ENCODE measurements at regions not wholly inside any gene's neighbourhood (a gene's known extent, or its start where the extent isn't known, plus 50 kb on each side); places are given as distances from the start of the nearest gene placed in this dataset.

DNA sequence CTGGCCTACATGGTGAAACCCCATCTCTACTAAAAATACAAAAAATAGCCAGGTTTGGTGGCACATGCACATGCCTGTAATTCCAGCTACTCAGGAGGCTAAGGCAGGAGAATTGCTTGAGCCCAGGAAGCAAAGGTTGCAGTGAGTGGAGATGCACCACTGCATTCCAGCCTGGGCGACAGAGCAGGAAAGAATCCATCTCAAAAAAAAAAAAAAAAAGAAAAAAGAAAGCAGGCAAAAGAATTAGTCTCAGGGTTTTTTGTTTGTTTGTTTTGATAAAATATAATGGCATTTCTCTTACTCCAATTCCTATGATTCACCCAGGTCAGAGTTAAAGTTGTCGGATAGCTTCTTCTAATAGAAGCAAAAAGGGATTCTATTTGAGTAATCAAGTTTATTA is 67.0 kb upstream of the ATG10 start:
- no peak for TF ChIP-seq FOXM1 (IDR thresholded peaks at IDR 0.05; ENCODE audit: low read depth)
- TF ChIP-seq FOSL2 (IDR thresholded peaks at IDR 0.05; ENCODE audit: borderline replicate concordance, low read depth): no peak
- TF ChIP-seq FOXJ3 (CRISPR knock-in tag; IDR thresholded peaks at IDR 0.05): no peak
- TF ChIP-seq YY1 (IDR thresholded peaks at IDR 0.05; ENCODE audit: low read depth): no peak
- no peak for TF ChIP-seq CHD2 (IDR thresholded peaks at IDR 0.05; ENCODE audit: low read length, partially characterized antibody)
- no peak for TF ChIP-seq TCF12 (IDR thresholded peaks at IDR 0.05)
- TF ChIP-seq SIN3A (IDR thresholded peaks at IDR 0.05; ENCODE audit: borderline replicate concordance, low read depth, low read length): no peak
- TF ChIP-seq MXI1 (IDR thresholded peaks at IDR 0.05; ENCODE audit: low read depth, low read length): no peak
- TF ChIP-seq, protein P1, sequence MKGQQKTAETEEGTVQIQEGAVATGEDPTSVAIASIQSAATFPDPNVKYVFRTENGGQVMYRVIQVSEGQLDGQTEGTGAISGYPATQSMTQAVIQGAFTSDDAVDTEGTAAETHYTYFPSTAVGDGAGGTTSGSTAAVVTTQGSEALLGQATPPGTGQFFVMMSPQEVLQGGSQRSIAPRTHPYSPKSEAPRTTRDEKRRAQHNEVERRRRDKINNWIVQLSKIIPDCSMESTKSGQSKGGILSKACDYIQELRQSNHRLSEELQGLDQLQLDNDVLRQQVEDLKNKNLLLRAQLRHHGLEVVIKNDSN (IDR thresholded peaks at IDR 0.05; ENCODE audit: borderline replicate concordance, low read depth): no peak
- TF ChIP-seq, protein P2, sequence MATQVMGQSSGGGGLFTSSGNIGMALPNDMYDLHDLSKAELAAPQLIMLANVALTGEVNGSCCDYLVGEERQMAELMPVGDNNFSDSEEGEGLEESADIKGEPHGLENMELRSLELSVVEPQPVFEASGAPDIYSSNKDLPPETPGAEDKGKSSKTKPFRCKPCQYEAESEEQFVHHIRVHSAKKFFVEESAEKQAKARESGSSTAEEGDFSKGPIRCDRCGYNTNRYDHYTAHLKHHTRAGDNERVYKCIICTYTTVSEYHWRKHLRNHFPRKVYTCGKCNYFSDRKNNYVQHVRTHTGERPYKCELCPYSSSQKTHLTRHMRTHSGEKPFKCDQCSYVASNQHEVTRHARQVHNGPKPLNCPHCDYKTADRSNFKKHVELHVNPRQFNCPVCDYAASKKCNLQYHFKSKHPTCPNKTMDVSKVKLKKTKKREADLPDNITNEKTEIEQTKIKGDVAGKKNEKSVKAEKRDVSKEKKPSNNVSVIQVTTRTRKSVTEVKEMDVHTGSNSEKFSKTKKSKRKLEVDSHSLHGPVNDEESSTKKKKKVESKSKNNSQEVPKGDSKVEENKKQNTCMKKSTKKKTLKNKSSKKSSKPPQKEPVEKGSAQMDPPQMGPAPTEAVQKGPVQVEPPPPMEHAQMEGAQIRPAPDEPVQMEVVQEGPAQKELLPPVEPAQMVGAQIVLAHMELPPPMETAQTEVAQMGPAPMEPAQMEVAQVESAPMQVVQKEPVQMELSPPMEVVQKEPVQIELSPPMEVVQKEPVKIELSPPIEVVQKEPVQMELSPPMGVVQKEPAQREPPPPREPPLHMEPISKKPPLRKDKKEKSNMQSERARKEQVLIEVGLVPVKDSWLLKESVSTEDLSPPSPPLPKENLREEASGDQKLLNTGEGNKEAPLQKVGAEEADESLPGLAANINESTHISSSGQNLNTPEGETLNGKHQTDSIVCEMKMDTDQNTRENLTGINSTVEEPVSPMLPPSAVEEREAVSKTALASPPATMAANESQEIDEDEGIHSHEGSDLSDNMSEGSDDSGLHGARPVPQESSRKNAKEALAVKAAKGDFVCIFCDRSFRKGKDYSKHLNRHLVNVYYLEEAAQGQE (IDR thresholded peaks at IDR 0.05; ENCODE audit: low read depth, low read length): no peak
- TF ChIP-seq RAD21 (IDR thresholded peaks at IDR 0.05; ENCODE audit: low read length): no peak
- TF ChIP-seq MEF2A (IDR thresholded peaks at IDR 0.05; ENCODE audit: borderline replicate concordance, low read depth): no peak
- no peak for TF ChIP-seq TAF1 (IDR thresholded peaks at IDR 0.05; ENCODE audit: borderline replicate concordance, low read depth, low read length)
- no peak for TF ChIP-seq SMC3 (IDR thresholded peaks at IDR 0.05; ENCODE audit: low read depth, low read length)
- TF ChIP-seq, protein P3, sequence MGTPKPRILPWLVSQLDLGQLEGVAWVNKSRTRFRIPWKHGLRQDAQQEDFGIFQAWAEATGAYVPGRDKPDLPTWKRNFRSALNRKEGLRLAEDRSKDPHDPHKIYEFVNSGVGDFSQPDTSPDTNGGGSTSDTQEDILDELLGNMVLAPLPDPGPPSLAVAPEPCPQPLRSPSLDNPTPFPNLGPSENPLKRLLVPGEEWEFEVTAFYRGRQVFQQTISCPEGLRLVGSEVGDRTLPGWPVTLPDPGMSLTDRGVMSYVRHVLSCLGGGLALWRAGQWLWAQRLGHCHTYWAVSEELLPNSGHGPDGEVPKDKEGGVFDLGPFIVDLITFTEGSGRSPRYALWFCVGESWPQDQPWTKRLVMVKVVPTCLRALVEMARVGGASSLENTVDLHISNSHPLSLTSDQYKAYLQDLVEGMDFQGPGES (IDR thresholded peaks at IDR 0.05; ENCODE audit: low read depth, low read length): no peak
- TF ChIP-seq NRF1 (IDR thresholded peaks at IDR 0.05; ENCODE audit: low read depth, low read length): no peak
- Histone ChIP-seq H3K36me3 (replicated peaks in 1 of 2; ENCODE audit: control insufficient read depth in 1 of 2, insufficient read depth in 2 of 2, low read length in 1 of 2) (no peaks in the 10 kb centered on the region), H3K4me2 (no peak overlapping the region), H3K9me3 (no peaks in the 10 kb centered on the region), H3K79me2 (ENCODE audit: insufficient read depth) (no peaks in the 10 kb centered on the region), H3K4me3 (ENCODE audit: low read depth in 2 of 2, low read length in 1 of 2) (no peak overlapping the region), H3K9ac (no peak overlapping the region), H3K27ac (ENCODE audit: low read depth in 2 of 2, low read length in 1 of 2) (no peak overlapping the region), H3K27me3 (ENCODE audit: insufficient read depth) (no peaks in the 10 kb centered on the region), H3K9me2 (no peaks in the 10 kb centered on the region), H2AFZ (ENCODE audit: low read depth) (no peak overlapping the region), H3F3A (replicated peaks; ENCODE audit: insufficient read depth) (no peaks in the 10 kb centered on the region), H4K20me1 (ENCODE audit: insufficient read depth) (no peaks in the 10 kb centered on the region), H3K4me1 (ENCODE audit: control insufficient read depth in 1 of 2, insufficient read depth in 2 of 2, low read depth in 1 of 2, low read length in 1 of 2) (no peaks in the 10 kb centered on the region; a peak in 1 of 4 replicates)
- POLR2A ChIA-PET: no interaction called here
- CTCF ChIA-PET: interaction anchor here (1.9 kb wide), 1 partner anchor 18 kb away, joined by 5 read pairs; no protein-coding TSS in a partner anchor
- 93% methylated on average over 2 of the region's 2 CpGs for WGBS (ENCODE audit: low lambda C conversion rate)
- no peak for DNase-seq

Data from SK-N-SH (cell line).